VCaP (cell line): ENCODE measurements at regions not wholly inside any gene's neighbourhood (a gene's known extent, or its start where the extent isn't known, plus 50 kb on each side); places are given as distances from the start of the nearest gene placed in this dataset.

Experiments used
- H3K27ac ChIP-seq: fragments of 450-650 bp; 2 replicates; pipeline ENCODE4 v1.5.1; 2017
- TF ChIP-seq, protein P1 (sequence below): fragments of 450-650 bp; conservative IDR thresholded peaks from 2 replicates; pipeline ENCODE4 v1.5.1; 2017; ENCODE audit warnings: mild to moderate bottlenecking, moderate library complexity

DNA sequence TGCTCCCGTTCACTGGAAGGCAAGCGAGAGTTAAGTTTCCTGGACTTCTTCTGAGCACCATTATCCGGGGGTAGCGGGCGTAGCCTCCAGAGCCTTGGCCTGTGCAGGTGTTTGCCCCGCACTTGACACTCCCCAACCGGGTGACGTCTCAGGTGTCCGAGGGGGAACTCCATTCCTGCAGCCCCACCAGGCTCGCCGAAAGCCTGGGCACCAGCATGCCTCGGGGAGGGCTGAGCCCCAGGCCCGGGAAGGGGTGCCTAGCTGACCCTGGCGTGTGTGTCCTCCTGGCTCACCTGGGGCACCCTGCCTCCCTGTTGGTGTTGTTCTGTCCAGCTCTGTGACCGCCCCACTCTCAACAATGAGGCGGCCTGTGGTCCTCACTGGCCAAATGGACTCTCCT is 109.4 kb upstream of the GPR26 start:
- no peak overlapping the region for H3K27ac ChIP-seq
- TF ChIP-seq, protein P1, sequence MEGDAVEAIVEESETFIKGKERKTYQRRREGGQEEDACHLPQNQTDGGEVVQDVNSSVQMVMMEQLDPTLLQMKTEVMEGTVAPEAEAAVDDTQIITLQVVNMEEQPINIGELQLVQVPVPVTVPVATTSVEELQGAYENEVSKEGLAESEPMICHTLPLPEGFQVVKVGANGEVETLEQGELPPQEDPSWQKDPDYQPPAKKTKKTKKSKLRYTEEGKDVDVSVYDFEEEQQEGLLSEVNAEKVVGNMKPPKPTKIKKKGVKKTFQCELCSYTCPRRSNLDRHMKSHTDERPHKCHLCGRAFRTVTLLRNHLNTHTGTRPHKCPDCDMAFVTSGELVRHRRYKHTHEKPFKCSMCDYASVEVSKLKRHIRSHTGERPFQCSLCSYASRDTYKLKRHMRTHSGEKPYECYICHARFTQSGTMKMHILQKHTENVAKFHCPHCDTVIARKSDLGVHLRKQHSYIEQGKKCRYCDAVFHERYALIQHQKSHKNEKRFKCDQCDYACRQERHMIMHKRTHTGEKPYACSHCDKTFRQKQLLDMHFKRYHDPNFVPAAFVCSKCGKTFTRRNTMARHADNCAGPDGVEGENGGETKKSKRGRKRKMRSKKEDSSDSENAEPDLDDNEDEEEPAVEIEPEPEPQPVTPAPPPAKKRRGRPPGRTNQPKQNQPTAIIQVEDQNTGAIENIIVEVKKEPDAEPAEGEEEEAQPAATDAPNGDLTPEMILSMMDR: no peak

DNA sequence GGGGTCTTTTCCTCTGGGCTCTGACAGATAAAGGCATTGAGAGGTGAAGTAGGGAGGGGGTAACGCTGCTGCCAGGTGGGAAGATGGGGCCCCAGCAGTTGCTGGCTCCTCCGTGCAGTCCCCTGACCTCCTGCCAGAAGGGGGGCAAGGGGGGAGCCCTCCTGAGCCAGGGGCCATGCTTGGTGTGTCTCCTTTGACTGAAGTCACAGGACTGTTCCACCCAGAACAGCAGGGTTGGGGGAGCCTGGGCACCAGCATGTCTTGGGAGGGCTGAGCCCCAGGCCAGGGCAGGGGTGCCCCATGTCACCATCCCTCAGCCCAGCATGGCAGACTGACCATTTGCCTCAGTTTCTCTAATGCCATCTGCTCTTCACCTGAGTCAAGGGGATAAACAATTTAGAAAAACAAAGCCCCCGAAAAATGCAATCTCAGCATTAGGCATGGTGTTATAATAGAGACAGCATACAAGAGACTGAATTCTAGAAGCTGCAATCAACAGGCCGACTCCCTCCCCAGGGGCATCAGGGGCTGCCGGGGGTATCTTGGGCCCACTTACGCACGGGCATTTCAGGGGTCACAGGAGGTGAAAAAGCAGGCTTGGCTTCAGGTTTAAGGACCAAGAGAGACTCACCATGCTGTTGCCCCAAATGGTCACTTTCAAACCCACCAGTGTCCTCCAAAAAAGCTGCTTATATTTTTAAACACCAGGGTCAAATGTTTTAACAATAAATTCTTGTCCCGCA is 108.6 kb upstream of the GPR26 start:
- TF ChIP-seq, protein P1: no peak
- H3K27ac ChIP-seq: no peak overlapping the region

DNA sequence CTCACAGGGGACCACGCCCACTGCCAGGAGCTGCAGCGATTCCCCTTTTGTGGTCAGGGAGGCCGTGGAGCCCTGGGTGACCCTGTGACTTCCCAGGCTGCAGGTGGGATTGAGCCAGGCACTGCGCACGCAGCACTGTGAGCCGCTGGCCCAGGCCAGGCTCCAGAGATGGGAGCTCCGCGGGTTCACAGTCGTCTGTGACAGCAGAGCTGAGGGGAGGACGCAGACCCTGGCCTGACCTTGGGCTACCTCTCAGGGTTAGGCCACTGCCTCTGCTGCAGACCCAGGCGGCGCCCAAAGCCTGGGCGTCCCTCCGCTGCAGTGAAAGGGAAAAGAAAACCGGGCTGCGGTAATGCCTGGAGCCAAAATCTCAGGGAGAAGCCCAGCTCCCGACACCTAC is 107.5 kb upstream of the GPR26 start:
- TF ChIP-seq, protein P1: no peak

DNA sequence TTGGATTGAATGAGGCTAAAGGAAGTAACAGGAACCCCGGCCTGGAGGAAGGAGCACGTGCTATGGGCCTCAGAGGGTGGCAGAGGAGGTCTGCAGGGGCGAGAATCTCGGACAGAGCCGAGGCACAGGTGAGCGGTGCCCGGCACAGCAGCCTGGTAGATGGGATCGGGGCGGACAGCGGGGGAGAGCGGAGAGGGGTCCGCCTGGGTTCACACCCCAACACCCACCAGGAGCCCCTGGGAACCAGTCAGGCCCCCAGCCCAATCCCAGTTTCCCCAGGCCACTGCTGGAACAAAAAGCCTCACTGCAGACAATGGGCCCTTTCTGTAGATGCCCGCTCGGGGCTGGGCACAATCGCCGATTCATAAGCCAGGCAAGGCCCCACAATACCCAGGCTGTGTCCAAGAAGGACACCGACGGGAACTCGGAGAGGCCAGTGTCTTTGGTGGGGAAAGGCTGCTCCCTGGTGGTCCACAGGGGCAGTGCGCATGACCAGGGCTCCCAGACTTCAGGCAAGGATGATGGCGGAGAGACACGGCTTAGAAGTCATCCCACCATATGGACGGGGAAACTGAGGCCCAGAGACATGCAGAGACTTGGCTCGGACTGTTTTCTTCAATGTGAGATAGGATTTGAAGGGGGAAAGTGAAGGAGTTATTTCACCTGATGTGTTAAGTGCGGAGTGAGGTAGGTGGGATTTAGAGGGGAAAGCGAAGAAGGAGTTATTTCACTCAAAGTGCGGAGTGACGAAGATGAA is 106.9 kb upstream of the GPR26 start:
- H3K27ac ChIP-seq: no peak overlapping the region
- TF ChIP-seq, protein P1: peak; percentile 84

More for the DNA sequence above, 107.5 kb upstream of the GPR26 start:
- H3K27ac ChIP-seq: no peak overlapping the region

DNA sequence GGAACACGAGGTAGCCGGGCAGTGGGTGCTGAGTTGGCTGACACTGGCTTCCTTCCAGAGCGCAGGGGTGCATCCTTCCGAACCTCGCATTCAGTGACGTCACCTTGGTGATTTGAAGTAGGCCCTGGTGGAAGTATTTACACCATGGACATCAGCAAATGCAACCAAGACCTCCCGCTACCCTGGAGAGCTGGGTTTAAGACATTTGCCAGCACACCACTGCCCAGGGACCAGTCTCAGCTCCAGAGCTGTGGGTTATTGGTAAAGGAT is 106.4 kb upstream of the GPR26 start:
- TF ChIP-seq, protein P1: no peak
- H3K27ac ChIP-seq: no peak overlapping the region

DNA sequence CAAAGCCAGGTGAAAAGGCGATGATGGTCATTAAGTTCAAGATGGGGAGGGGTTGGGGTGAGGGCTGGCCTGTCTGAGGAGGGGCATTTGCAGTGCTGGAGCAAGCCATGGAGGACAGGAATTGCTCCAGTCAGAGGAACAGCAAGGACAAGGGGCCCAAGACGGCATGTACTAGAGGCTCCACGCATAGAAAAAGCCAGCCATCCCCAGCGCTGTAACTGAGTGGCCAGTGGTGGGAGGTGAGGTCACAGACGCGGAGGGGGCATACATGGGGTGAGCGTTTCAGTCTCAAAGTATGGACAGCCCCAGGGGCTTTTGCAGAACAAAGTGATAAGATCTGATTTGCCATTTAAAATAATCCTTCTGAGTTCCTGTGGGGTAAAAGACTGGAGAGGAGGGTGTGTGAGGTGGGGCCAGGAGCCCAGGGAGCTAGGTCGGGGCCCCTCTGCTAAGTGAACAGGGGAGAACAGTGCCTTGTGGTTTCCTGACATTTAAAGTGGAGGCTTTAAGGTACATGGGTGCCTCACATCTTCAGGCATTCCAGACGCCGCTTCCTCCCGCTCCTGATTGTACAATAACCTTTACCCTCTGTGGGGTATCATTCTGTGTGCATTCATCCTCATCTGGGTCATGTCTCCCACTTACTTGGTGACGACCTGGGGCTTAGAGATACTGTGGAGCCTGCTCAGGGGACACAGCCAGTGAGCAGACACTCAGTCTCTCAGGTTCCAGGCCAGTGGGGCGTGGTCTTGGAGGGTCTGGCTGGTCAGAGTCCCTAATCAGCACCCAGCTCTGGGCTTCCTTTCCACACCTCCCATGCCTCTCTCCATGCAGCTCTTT is 105.6 kb upstream of the GPR26 start:
- TF ChIP-seq, protein P1: no peak
- H3K27ac ChIP-seq: no peak overlapping the region

DNA sequence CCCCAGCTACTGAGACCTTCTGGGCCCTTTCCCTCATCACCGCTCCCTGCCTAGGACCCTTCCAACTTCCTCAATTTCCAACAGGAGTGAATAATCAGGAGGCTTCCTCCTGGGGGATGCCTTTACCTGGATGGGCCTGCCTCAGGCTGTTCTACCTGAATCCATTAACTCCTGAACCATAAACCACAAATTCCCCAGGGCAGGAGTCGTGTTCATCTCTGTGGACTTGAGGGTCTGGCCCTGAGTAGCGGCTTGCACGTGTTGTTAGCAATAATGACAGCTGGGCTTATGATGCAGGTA is 105.1 kb upstream of the GPR26 start:
- TF ChIP-seq, protein P1: no peak
- H3K27ac ChIP-seq: no peak overlapping the region
